Type B pancreatic cell (in vitro differentiated cells): ENCODE measurements at regions not wholly inside any gene's neighbourhood (a gene's known extent, or its start where the extent isn't known, plus 50 kb on each side); places are given as distances from the start of the nearest gene placed in this dataset.

Source experiments
- DNase-seq: peaks from one replicate; pipeline ENCODE4 v3.0.0; 2021; ENCODE audit warnings: mixed read lengths; ENCODE audit not compliant: unreplicated experiment; ENCODE audit errors: extremely low spot score
- H3K27ac Mint-ChIP-seq: 2 replicates; pipeline ENCODE4 v1.8.0; 2021; ENCODE audit warnings: mild to moderate bottlenecking, mixed read lengths
- H3K27me3 Mint-ChIP-seq: 2 replicates; pipeline ENCODE4 v1.8.0; 2021; ENCODE audit warnings: mixed read lengths
- H3K36me3 Mint-ChIP-seq: 2 replicates; pipeline ENCODE4 v1.8.0; 2021; ENCODE audit warnings: mixed read lengths
- H3K4me1 Mint-ChIP-seq: one replicate; pipeline ENCODE4 v1.8.0; 2021; ENCODE audit warnings: mixed read lengths; ENCODE audit not compliant: unreplicated experiment
- H3K4me3 Mint-ChIP-seq: 2 replicates; pipeline ENCODE4 v1.8.0; 2021; ENCODE audit warnings: mild to moderate bottlenecking, mixed read lengths
- H3K9me3 Mint-ChIP-seq: 2 replicates; pipeline ENCODE4 v1.8.0; 2021; ENCODE audit warnings: mixed read lengths
- CTCF ChIP-seq: fragments of 200-600 bp; sonication (generic); conservative IDR thresholded peaks from 2 replicates; pipeline ENCODE4 v1.5.0; 2021; ENCODE audit warnings: antibody characterized with exemption, mild to moderate bottlenecking

- H3K4me1 Mint-ChIP-seq, result no peaks in the 10 kb centered on the region
- DNase-seq, result no peak
- no peak overlapping the region for H3K4me3 Mint-ChIP-seq
- no peak overlapping the region for H3K27ac Mint-ChIP-seq
- no peaks in the 10 kb centered on the region for H3K9me3 Mint-ChIP-seq
- no peak for TF ChIP-seq CTCF
- peaks cover 9% of the 10 kb centered on the region for H3K27me3 Mint-ChIP-seq
- H3K36me3 Mint-ChIP-seq, result no peaks in the 10 kb centered on the region
Observed at GRCh38 chr16:55008836-55009510, 78.3 kb downstream of the IRX5 start.

GRCh38 chr16:55009581-55009980, 78.9 kb downstream of the IRX5 start:
- Mint-ChIP-seq H3K36me3 (no peaks in the 10 kb centered on the region), H3K4me3 (no peak overlapping the region), H3K27me3 (peaks cover 8% of the 10 kb centered on the region), H3K4me1 (no peaks in the 10 kb centered on the region), H3K27ac (no peak overlapping the region), H3K9me3 (no peaks in the 10 kb centered on the region)
- DNase-seq, result no peak
- no peak for TF ChIP-seq CTCF

GRCh38 chr16:55010492-55011160, 80.0 kb downstream of the IRX5 start:
- no peak overlapping the region for H3K27ac Mint-ChIP-seq
- no peak for DNase-seq
- H3K36me3 Mint-ChIP-seq, result no peaks in the 10 kb centered on the region
- no peak overlapping the region for H3K4me3 Mint-ChIP-seq
- TF ChIP-seq CTCF, result no peak
- H3K27me3 Mint-ChIP-seq, result peaks cover 8% of the 10 kb centered on the region
- no peaks in the 10 kb centered on the region for H3K9me3 Mint-ChIP-seq
- H3K4me1 Mint-ChIP-seq, result no peaks in the 10 kb centered on the region

- TF ChIP-seq CTCF, result no peak
- peaks cover 2% of the 10 kb centered on the region for H3K4me1 Mint-ChIP-seq
- no peaks in the 10 kb centered on the region for H3K36me3 Mint-ChIP-seq
- no peak overlapping the region for H3K27ac Mint-ChIP-seq
- DNase-seq, result no peak
- H3K9me3 Mint-ChIP-seq, result no peaks in the 10 kb centered on the region
- peaks cover 9% of the 10 kb centered on the region for H3K27me3 Mint-ChIP-seq
- no peak overlapping the region for H3K4me3 Mint-ChIP-seq
Observed at GRCh38 chr16:55012362-55012761, 81.7 kb downstream of the IRX5 start.

GRCh38 chr16:55012793-55013192, 82.1 kb downstream of the IRX5 start:
- H3K4me3 Mint-ChIP-seq, result no peak overlapping the region
- TF ChIP-seq CTCF, result no peak
- H3K9me3 Mint-ChIP-seq, result no peaks in the 10 kb centered on the region
- peaks cover 4% of the 10 kb centered on the region for H3K4me1 Mint-ChIP-seq
- H3K36me3 Mint-ChIP-seq, result no peaks in the 10 kb centered on the region
- DNase-seq, result no peak
- H3K27ac Mint-ChIP-seq, result no peak overlapping the region
- H3K27me3 Mint-ChIP-seq, result peaks cover 10% of the 10 kb centered on the region
